NCI-H226 (cell line): ENCODE measurements at regions not wholly inside any gene's neighbourhood (a gene's known extent, or its start where the extent isn't known, plus 50 kb on each side); places are given as distances from the start of the nearest gene placed in this dataset.
A peak's percentile ranks its signal among the peaks of the same experiment; 100 is the strongest.

Experiments
- DNase-seq: peaks from one replicate; pipeline ENCODE4 v3.0.0-alpha.2; 2015

DNA sequence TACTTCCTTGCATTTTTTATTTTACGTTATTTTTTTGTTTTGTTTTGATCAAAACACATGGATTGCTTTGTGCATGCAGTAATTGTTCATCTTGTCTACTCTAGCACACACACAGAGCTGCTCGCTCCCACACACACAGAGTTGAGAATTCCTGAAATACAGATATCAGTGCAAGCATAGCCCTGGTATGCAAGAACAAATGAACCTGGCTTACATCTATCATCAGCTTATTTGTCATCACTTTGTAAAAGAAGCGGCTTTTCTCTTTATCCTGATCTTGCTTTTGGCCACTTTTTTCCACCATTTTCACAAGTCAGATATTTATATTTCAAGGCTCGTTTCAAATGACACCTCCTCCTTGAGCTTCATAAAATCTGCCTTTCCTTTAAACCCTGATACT lies 1435.7 kb downstream of the MAT2B start:
- DNase-seq, result peak; percentile 7

DNA sequence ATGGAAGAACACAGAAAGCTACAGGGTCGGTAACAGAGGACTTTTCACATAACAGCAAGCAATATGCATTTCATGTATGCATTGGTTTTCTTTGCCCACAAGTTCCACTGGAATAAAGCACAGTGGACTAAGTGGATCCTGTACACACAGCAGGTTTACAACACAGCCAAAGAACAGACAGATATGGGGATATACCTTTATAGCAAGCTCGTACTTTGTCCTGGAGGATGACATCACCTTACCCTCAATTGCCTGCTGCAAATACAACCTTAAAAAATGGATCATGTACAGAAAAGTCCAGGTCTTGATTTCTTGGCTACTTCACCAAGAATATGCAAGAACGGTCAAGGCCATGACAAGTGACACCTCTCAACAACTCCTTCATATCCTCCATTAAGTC lies 1445.5 kb downstream of the MAT2B start:
- no peak for DNase-seq

DNA sequence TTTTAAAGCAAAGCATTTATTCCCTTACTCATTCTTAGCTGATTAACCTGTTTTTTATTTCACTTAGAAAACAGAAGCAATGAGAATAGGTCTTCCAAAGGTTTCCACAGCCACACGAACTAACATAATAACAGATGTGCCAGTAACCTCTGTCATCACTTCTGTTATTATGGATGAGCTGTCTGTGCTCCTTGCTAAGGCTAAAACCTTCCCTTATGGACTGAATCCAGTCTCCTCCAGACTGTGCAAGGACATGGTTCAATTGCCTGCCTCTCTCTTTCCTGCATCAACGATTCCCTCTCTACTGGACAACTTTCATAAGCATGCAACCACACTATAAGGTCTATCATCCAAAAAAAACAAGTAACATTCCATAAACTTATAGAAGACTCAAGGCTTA lies 1446.2 kb downstream of the MAT2B start:
- DNase-seq, result no peak

DNA sequence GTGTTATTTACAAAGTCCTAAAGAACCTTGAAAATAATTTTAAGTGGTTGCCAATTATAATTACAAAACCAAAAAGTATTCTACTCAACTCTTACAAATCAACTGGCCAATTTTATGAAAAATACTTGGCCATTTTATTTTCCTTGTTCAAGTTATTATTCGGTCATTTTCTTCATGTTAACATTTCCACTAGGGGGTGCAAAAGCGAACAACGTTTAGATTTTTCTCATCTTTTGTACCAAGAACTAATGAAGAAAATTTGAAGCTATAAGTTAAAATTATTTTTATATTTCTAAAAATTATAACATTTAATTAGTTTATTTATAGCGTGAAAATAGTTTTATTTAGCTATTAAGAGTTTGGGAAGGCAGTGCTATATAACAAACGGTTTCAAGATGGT lies 1453.3 kb downstream of the MAT2B start:
- DNase-seq, result no peak

DNA sequence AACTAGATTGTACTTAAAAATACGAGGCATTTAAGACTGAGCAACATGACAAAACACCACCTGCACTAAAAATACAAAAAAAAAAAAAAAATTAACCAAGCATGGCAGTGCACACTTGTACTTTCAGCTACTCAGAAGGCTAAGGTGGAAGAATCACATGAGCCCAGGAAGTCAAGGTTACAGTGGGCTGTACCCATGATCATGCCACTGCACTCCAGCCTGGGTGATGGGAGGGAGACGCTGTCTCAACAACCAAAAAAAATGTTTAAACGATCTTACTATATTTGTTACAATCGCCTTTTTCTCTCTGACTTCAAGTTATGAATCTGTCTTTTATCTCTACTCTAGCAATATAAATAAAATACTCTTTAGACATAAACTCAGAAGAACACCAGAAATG lies 1454.3 kb downstream of the MAT2B start:
- DNase-seq, result no peak

DNA sequence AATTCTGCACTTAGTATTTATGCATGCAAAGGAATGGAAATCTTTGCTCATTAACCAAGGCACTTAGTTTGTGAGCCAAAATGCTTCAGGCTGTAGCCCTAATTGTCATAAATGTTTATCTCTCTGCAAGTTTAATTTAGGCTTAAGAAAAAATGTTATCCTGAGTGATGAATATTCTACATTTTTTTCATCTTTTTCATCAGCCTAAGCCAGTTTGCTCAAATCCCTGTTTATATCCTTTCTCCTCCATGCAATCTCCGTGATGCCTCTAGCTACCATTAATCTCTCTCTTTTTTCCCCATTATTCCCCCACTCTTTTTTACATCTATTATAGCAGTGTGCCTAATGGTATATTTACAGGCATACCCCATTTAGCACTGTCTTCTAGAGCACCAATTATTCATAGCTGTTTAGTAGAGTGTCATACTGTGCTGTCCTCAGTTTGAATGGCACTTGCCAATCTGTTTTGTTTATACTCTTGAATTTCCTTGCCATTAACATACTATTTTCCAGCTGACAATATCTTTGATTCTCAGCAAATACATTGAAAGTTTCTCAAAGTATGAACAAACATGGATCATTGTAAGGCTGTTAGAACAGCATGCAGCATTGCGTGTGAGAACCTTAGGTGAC lies 1457.0 kb downstream of the MAT2B start:
- DNase-seq, result no peak

DNA sequence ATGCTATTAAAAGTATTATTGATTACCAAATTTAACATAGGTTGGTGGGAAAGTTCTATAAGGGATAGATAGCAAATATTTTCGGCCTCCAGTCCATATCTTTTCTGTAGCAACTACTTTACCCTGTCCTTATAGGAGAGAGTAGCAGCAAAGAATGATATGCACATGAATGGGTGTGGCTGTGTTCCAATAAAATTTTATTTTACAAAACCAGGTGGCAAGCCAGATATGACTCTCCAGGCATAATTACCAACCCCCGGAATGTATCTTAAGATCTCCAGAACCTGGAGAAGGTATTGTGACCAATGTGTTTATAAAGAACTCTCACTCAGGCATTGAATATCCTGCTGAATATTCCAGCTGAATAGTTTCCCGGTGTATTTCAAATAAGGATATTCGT lies 1461.2 kb downstream of the MAT2B start:
- no peak for DNase-seq

DNA sequence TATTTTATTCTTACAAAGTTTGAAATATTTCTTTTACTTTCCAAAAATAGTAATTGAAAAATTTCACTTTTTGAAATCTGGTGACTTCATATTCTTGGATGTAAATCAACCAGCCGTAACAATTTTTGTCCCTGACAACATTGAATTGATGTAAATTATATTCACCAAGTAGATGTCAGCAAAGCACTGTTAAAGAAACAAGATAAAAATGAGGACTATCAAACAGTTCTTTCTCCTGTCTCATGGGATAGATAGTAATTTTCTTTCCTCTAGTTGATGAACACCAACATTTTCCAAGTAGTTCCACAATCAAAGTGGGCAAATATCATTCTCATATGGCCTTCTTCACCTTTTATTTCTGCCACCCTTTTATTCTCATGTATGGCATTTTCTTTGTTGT lies 1461.9 kb downstream of the MAT2B start:
- DNase-seq, result no peak

DNA sequence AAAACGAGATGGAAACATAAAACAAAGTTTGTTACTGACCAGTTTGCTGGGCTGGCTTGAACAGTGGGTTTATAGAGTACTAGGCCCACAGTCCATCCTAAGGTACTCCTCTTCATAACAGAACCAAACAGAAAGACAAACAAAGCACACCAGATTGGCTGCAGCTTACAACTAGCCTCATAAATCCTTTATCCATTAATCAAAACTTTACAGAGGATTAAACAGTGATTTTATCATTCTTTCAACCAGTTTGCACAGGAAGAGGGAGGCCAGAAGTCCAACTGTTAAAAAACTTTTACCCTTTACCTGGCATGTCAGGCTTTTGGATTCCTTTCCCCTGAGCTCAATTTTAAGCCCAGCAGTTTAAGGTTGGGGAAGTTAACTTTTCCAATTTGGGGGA lies 1467.6 kb downstream of the MAT2B start:
- DNase-seq, result no peak

DNA sequence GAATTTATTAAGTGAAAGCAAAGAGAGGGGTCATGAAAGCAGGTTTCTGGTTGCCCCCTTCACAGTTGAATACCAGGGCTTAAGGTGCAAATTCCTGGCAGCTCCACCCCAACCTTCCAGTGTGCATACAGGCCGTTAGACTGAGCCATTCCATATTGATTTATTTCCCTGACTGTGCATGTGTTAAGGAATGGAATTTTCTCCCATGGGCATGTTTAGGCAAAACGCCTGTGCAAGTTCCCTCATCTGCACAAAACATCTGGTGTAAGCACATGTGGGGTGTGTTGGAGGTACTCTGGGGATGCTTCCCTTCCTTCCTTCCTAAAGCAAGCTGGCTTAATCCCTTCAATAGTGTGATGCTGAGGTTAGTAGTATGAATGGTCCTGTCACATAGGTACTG lies 1470.6 kb downstream of the MAT2B start:
- DNase-seq, result no peak

DNA sequence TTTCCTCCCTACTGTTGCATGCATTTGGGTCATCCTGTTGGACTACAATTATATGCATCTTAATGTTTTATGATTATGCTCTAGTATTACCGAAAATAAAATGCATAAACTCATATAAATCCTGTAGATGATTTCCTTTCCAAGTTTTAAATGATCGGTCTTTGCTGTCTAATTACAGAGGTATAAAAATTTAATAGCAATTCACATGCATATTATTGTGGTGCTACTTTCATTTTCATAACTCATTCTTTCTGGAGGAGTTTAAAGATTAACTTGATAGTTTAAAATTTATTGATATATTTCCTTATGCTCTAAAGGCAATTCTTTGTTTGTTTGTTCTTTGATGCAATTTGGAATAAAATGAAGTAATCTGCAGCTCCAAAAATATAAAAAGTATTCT lies 1475.1 kb downstream of the MAT2B start:
- DNase-seq, result no peak

DNA sequence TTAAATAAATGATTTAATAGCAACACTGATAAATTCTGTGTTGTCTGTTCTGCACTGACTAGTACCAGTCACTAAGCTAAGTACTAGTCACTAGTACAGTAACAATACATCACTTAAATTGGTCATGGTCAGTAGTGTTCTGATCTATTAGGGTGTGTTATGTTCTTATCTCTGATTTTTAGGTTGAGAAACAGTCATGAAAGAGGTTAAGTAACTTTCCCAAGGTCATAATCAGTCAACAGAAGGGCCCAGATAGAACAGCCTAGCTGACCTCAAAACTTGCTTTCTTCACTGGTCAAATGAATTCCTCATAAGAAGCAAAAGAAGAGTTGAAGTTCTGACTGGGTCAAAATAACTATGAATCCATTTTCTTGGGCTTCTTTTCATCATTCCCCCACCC lies 1492.7 kb downstream of the MAT2B start:
- no peak for DNase-seq

DNA sequence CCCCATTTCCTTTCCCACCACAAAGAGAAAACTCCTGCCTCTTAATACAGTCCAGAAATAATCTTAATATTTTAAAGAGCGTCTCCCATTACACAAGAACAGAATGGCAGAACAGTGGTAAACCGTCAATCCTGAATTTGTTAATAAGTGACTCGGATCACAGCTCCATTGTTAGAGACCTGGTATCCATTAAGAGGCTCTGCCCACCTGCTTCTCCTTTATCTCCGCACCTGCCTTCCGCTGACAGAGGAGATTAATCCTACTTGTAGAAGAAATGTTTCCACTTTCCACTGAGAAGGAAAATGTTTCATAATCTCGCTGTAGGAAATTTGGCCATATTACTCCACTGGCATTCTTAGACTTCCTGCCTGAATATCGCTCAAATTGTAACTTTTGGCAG lies 1493.2 kb downstream of the MAT2B start:
- no peak for DNase-seq

DNA sequence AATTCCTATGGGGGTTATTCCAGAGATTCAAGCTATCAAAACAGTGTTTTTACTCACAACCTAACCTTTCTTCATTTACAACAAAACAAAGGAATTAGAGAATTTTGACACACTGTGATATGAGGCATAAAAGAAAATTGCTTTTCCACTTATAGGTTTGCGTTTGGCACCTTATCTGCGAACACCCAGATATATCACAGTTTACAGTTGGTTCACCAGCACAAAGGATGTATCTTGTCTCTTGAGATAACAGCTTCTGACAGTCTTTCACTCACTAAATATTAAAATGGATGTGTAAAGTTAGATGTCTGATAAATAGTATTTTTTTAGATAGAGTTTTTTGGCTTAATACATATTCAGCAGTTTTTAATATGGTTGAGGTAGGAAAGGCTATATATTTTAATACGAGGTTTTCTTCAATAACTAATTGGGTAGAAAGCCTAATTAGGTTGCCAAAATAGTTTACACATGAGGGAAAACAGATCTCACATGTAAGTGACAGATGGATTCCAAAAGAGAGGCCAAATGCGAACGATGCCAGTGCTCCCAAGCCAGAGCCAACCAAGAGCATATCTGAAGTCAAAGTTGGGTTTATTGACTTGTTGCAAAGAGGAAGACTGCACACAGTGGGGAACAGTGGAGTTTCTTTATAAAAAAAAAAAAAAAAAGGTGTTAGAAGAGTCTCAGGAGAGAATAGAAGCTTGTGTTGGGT lies 1495.2 kb downstream of the MAT2B start:
- DNase-seq, result no peak

DNA sequence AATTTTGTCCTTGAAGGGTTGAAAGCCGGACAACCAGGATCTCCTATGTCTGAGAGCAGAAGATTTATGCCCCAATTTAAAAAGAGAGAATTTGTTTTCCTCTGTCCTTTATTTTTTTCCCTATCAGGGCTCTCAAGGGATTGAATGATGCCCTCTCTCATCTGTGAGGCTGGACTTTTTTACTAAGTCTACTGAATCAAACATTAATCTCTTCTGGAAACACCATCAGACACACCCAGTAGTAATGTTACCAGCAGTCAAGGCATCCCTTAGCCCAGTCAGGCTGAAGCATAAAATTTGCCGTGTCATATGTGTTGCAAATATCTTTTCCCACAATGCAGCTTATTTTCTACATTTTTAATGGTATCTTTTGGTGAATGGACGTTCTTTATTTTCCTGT lies 1497.9 kb downstream of the MAT2B start:
- no peak for DNase-seq

DNA sequence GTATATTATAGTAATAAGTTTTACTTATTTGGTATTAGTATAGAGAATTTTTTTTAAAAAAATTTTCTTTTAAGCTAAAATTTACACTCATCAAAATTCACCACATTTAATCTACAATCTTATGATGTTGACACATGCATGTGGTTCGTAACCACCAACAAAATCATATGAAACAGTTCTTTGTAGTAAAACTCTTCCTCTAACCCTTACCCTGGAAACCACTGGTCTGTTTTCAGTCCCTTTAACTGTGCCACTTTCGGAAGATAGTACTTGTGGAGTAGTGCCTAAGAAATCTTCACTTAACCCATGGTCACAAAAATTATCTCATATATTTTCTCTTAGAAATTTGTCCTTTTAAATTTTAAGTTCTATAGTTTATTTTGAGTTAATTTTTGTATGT lies 1498.8 kb downstream of the MAT2B start:
- DNase-seq, result no peak

DNA sequence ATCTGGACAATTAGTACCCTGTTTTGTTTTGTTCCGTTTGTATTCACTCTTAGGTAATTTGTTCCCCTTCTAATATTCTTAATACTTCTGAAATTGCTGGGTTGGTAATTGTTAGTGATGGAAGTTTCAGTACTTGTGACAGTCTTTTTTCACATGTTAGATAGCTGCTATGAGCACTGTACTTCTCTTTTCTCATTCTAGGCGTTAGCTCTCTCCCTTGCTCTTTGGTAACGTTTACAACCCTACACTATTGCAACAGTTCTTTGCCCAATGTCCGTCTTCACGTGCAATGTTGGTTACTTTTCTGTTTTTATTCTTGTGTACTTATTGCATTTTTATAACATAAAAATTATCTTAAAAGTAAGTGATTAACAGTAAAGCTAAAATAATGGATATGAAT lies 1509.0 kb downstream of the MAT2B start:
- no peak for DNase-seq

DNA sequence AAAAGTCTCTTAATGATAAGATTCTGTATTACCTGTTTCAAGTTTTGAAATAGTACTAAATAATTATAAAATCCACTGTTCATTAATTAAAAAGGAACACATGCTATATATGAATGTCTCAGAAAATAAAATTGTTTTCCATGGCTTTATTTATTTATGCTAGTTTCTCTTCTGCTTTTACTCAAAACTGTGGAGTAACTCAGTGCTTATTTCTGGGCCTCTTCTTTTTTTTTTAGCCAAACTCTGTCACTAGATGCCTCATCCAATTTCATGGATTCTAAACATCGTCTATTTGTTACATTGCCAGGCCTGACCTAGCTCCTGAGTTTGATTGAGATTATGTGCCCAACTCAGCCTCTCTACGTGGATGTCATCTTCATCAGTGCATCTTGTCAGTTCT lies 1509.7 kb downstream of the MAT2B start:
- DNase-seq, result no peak

DNA sequence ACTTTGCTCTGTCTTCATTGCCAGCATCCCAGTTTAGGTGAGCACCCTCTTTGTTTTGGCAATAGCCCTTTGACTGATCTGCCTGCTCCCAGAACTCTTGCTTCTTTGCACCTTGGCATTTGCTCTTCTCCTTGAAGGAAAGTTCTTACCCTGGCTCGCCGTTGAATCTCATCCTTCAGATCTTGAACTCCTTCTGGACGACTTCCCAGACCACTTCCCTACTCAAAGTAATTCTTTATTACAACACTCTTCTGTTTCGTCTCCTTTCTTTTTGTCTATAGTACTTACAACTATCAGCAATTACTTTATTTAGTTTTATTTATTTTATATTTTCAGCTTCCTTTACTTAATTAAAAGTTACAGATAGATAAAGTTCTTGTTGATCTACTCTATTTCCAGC lies 1510.1 kb downstream of the MAT2B start:
- DNase-seq, result no peak

DNA sequence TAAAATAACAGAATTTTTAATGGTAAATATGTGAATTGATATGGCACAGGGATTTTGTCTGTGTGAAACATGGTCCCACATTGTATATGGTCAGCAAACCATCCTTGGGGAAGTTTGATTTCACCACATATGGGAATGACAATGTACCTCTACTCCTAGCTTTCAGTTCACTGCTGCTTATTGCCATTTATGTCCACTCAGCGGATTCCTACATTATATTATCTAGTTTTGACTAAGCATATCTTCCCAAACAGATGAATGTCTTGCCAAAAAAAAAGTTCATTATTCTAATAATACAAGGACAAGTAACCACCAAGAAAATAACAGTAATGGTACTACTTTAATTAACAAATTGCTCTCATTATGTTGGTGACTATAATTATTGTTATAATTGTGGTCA lies 1521.6 kb downstream of the MAT2B start:
- DNase-seq, result no peak

DNA sequence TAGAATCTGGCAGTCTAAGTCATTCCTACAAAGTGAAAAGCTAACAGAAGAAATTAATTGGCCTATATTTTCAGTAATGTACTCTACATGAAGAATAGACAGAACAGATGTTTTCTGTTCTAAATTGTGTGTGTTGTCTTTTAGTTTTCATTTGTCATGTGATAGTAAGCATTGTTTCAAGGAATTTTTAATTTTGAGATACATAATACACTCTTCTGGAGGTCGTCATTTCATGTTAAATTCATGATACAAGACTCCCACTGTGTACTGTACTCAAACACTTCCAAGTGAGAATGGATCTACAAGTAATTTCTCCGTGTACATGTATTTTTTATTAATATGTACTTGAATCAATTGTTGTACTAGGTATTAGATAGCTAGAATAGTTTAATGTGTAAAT lies 1522.9 kb downstream of the MAT2B start:
- no peak for DNase-seq

DNA sequence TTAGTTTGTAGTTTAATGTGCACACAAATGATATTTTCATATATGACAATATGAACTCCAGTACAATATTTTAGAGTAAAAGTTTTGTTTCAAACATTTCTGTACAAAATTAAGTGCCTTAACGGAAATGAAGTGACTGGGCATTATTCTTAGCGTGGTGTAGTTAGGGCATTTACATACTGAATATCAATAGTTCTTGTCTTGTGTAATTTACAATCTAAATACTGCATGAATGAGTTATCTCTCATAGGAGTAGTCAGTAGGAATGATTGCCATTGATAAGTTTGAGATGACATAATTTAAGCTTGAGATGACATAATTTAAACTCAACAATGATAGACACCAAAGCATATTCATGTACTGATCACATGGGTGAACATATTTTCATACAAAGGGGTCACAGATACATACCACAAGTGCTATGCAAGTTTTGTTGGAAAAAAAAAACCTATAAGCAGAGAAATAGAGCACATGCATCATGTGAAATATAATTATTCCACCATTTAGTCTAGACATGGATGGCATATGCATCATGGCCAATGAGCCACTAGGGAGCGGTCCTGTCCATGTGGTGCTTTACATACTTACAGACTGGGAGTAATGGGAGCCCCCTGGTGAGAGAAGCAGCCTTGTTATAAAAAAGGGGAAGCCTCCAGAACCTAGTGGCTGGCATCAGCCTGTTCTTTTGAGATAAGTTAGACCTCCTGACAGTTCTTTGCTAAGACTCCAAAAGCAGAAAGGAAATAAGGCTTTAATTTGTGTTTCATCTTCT lies 1523.9 kb downstream of the MAT2B start:
- DNase-seq, result peak; percentile 11

DNA sequence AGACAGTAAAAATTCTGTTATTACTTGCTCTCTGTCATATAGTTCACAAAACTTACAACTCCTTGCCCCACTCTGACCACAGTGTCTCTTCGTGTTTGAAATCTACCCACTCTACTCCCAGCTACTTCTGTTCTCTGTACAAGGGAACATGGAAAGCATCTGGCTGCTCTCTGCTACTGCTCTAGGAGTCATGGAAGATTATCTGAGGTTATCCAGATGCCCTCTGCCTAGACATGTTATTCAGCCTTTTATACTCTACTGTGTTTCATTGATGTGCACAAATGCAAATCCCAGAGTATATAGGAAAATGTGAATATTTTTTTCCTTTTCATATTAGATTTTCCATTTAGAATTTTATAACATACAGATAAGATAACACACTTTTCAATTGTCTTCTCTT lies 1525.6 kb downstream of the MAT2B start:
- no peak for DNase-seq

DNA sequence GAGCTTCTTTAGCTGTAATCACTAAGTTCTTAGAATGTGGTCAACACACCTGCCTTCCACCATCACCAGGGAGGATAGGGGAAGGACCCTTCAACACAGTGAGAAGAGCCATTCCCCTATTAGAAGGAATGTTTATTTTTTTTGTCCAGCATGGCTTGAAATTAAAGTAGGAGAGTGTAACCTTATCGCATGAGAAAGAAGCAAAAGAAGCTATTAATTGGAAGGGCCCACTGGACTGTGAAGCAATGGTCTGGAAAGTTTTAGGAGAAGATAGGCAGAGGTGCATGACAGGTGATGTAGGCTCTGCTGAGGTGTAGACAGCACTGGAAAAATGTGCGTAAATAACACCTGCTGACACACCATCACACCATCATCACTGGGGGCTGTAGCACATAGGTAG lies 1526.0 kb downstream of the MAT2B start:
- no peak for DNase-seq
